BE2C (cell line): ENCODE measurements at regions not wholly inside any gene's neighbourhood (a gene's known extent, or its start where the extent isn't known, plus 50 kb on each side); places are given as distances from the start of the nearest gene placed in this dataset.
"Not testable (repeated sequence)": the region's sequence is repeated elsewhere in the genome, so short reads cannot be mapped to it uniquely, and the experiment has no call there.

Source experiments
- DNase-seq: peaks from one replicate; pipeline ENCODE4 v3.0.0-alpha.2; 2020
- H3K27me3 ChIP-seq: fragments of 250-450 bp; sonication (Bioruptor Pico); 2 replicates; pipeline ENCODE4 v1.5.1; 2020; ENCODE audit warnings: mild to moderate bottlenecking
- H3K36me3 ChIP-seq: fragments of 250-450 bp; sonication (Bioruptor Pico); 2 replicates; pipeline ENCODE4 v1.5.1; 2020; ENCODE audit warnings: mild to moderate bottlenecking
- H3K4me1 ChIP-seq: fragments of 250-450 bp; sonication (Bioruptor Pico); 2 replicates; pipeline ENCODE4 v1.5.1; 2020
- H3K4me3 ChIP-seq: 2 replicates; pipeline ENCODE4 v1.5.1; 2011; ENCODE audit warnings: low read depth, low read length
- H3K9me3 ChIP-seq: fragments of 250-450 bp; sonication (Bioruptor Pico); 2 replicates; pipeline ENCODE4 v1.5.1; 2020
- TF ChIP-seq, protein P1 (sequence below): IDR thresholded peaks from 2 replicates; pipeline ENCODE4 v1.5.1; 2012; ENCODE audit warnings: mild to moderate bottlenecking, low read depth, low read length

GRCh38 chr2:236917164-236917563, 168.5 kb upstream of the COPS8 start:
- Histone ChIP-seq H3K27me3 (peaks cover 56% of the 10 kb centered on the region), H3K9me3 (no peaks in the 10 kb centered on the region), H3K4me1 (no peaks in the 10 kb centered on the region), H3K36me3 (no peaks in the 10 kb centered on the region), H3K4me3 (no peak overlapping the region)
- DNase-seq = no peak
- TF ChIP-seq, protein P1, sequence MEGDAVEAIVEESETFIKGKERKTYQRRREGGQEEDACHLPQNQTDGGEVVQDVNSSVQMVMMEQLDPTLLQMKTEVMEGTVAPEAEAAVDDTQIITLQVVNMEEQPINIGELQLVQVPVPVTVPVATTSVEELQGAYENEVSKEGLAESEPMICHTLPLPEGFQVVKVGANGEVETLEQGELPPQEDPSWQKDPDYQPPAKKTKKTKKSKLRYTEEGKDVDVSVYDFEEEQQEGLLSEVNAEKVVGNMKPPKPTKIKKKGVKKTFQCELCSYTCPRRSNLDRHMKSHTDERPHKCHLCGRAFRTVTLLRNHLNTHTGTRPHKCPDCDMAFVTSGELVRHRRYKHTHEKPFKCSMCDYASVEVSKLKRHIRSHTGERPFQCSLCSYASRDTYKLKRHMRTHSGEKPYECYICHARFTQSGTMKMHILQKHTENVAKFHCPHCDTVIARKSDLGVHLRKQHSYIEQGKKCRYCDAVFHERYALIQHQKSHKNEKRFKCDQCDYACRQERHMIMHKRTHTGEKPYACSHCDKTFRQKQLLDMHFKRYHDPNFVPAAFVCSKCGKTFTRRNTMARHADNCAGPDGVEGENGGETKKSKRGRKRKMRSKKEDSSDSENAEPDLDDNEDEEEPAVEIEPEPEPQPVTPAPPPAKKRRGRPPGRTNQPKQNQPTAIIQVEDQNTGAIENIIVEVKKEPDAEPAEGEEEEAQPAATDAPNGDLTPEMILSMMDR = no peak

DNA sequence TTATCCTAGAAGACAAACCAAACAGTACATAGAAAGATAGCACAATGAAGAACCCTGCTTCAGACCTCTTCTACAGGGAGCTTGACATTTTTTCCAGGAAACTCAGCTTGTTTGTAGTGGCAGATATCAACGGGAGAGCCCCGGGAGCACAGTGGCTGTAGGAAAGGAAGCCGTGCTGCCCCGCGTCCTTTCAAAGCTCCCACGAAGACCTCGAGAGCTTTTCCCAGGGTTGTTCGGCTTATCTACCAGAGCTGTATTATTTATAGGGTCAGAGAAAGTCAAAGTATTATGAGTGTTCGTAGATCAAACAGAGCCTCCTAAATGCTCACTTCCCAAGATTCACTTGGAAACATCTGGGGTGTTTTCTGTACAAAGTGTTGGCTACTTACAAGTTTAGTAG, 167.1 kb upstream of the COPS8 start:
- H3K27me3 ChIP-seq = peaks cover 44% of the 10 kb centered on the region
- no peak for DNase-seq
- H3K36me3 ChIP-seq = no peaks in the 10 kb centered on the region
- TF ChIP-seq, protein P1 = no peak
- no peaks in the 10 kb centered on the region for H3K4me1 ChIP-seq
- no peaks in the 10 kb centered on the region for H3K9me3 ChIP-seq
- no peak overlapping the region for H3K4me3 ChIP-seq

DNA sequence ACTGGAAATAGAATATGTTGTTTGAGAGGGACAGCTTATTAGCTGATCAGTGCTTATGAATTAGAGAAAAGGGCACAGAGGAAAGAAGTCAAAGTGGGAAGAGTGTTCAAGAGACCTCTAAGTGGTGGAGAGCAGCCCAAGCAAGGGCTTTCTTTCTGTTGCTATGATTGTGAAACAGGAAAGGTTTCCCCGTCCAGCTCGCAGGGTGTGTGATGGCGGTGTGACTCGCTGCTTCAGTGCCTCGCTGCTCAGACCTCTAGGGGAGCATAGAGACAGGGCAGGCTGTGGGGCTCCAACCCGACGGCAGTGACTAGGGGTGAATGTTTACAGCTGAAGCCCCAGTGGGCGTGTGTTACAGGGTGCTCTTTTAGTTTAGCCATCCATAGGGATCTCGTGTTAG, 166.5 kb upstream of the COPS8 start:
- TF ChIP-seq, protein P1 = no peak
- no peak for DNase-seq
- no peaks in the 10 kb centered on the region for H3K36me3 ChIP-seq
- peaks cover 46% of the 10 kb centered on the region for H3K27me3 ChIP-seq
- no peaks in the 10 kb centered on the region for H3K9me3 ChIP-seq
- H3K4me1 ChIP-seq = no peaks in the 10 kb centered on the region
- H3K4me3 ChIP-seq = no peak overlapping the region

DNA sequence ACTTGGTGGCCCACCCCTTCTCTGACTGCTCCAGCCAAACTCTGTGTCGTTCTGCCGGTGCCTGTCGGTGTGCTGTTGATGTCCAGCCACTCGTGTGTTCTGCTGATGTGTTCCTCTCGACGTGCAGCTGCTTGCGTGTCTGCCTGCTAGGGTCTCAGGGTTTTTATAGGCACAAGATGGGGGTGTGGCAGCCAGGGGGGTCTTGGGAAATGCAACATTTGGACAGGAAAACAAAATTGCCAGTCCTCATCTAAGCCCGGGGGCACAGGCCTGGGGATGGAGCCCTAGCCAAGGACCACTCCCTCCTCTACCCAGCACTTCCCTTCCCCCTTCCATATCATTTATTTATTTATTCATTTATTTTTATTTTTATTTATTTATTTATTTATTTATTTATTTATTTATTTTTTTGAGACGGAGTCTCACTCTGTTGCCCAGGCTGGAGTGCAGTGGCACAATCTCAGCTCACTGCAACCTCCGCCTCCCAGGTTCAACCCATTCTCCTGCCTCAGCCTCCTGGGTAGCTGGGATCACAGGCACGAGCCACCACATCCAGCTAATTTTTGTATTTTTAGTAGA, 165.8 kb upstream of the COPS8 start:
- H3K36me3 ChIP-seq, H3K4me3 ChIP-seq, H3K9me3 ChIP-seq, DNase-seq, H3K4me1 ChIP-seq: not testable (repeated sequence)
- H3K27me3 ChIP-seq = peaks cover 53% of the 10 kb centered on the region

DNA sequence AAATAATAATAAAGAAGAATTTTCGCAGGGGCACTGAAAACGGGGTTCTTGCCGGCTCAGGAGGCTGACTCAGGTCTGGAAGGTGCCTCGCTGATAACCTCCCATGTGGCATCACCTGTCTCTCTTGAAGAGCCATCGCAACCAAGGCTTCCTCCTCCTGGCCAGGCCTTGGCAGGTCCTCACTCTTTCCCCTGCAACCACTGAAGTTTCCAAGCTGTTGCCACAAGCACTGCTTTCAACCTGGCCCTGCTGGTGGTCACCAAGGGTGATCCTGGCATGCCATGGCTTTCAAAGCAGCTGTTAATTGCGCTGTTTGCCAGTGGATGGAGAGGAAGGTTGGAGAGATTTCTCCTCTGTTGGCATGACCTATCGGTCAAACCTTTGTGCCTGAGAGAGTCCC, 163.6 kb upstream of the COPS8 start:
- H3K4me3 ChIP-seq = no peak overlapping the region
- no peak for DNase-seq
- H3K9me3 ChIP-seq = no peaks in the 10 kb centered on the region
- no peaks in the 10 kb centered on the region for H3K4me1 ChIP-seq
- TF ChIP-seq, protein P1 = no peak
- H3K36me3 ChIP-seq = no peaks in the 10 kb centered on the region
- peaks cover 56% of the 10 kb centered on the region for H3K27me3 ChIP-seq

GRCh38 chr2:236928380-236929037, 157.2 kb upstream of the COPS8 start:
- Histone ChIP-seq H3K4me1 (no peaks in the 10 kb centered on the region), H3K36me3 (no peaks in the 10 kb centered on the region), H3K9me3 (no peaks in the 10 kb centered on the region), H3K4me3 (no peak overlapping the region), H3K27me3 (peaks cover 29% of the 10 kb centered on the region)
- DNase-seq = no peak
- TF ChIP-seq, protein P1 = no peak
